MM.1S (cell line): ENCODE measurements at regions not wholly inside any gene's neighbourhood (a gene's known extent, or its start where the extent isn't known, plus 50 kb on each side); places are given as distances from the start of the nearest gene placed in this dataset.

Experiments used
- CTCF ChIP-seq: fragments of 300-600 bp; sonication (generic); IDR thresholded peaks from 2 replicates; pipeline ENCODE4 v1.5.1; 2016; ENCODE audit warnings: antibody characterized with exemption, low read length, mixed read lengths
- EZH2phosphoT487 ChIP-seq: fragments of 300-600 bp; sonication (generic); IDR thresholded peaks from 2 replicates; pipeline ENCODE4 v1.6.1; 2018; ENCODE audit warnings: antibody characterized with exemption, low read length

- TF ChIP-seq CTCF (no peak), EZH2phosphoT487 (no peak)
Measured at GRCh38 chr1:109816975-109817535, 53.3 kb upstream of the EPS8L3 start.
